HepG2 (cell line): ENCODE measurements at regions not wholly inside any gene's neighbourhood (a gene's known extent, or its start where the extent isn't known, plus 50 kb on each side); places are given as distances from the start of the nearest gene placed in this dataset.
"Not testable (repeated sequence)": the region's sequence is repeated elsewhere in the genome, so short reads cannot be mapped to it uniquely, and the experiment has no call there.

ENCODE experiments used
- ATAC-seq: fragments of 200-7000 bp; cut with Tn5 transposase; 3 replicates; pipeline ENCODE4 v1.9.1; 2020; ENCODE audit warnings: mild to moderate bottlenecking, moderate library complexity
- BruUV-seq: library from RNA; stranded (reverse); fragments of 400-500 nt; replicated peaks from 2 replicates; lab custom pipeline; 2021; lab: Mats Ljungman, UMichigan
- CTCF ChIA-PET: fragments of 300-600 bp; formaldehyde crosslinking; extraction: SDS; loops from one replicate; lab custom pipeline; 2021; ENCODE audit warnings: low total read pairs, inconsistent platforms, low intra/inter-chr PET ratio; lab: Yijun Ruan, JAX
- POLR2A ChIA-PET: fragments of 350-600 bp; sonication (Branson Sonifier 250); formaldehyde crosslinking; loops from one replicate; lab custom pipeline; 2020; ENCODE audit warnings: antibody characterized with exemption, inconsistent platforms; lab: Yijun Ruan, JAX
- DNase-seq: peaks from one replicate; pipeline ENCODE4 v3.0.0-alpha.2; 2015; ENCODE audit warnings: low spot score
- FAIRE-seq: peaks from 3 replicates; lab custom pipeline; 2011; peaks lifted over from hg19 to GRCh38; lab: Jason Lieb, UNC
- H2AFZ ChIP-seq: one replicate; pipeline ENCODE4 v1.6.1; 2011; ENCODE audit warnings: low read length, inconsistent platforms
- H3K27ac ChIP-seq: fragments of 300-600 bp; 3 replicates; pipeline ENCODE4 v1.8.0; 2011; ENCODE audit warnings: mixed run types, mild to moderate bottlenecking, mixed read lengths, low read length, inconsistent platforms; ENCODE audit not compliant: insufficient read depth; ENCODE audit errors: extremely low read length
- H3K27me3 ChIP-seq, 2 experiments: fragments of 200-600 bp in 1 of 2; 2 replicates in 1 of 2; 3 replicates in 1 of 2; pipeline versions ENCODE4 v1.6.0 to v1.8.0; 2011; ENCODE audit warnings: low read length in 2 of 2, mild to moderate bottlenecking in 2 of 2, moderate library complexity in 2 of 2, inconsistent platforms in 1 of 2; ENCODE audit not compliant: insufficient read depth in 2 of 2, control insufficient read depth in 1 of 2
- H3K36me3 ChIP-seq, 2 experiments: fragments of 200-600 bp in 1 of 2; replicated peaks in 1 of 2; 2 replicates in 1 of 2; 3 replicates in 1 of 2; pipeline versions ENCODE4 v1.5.1 to v1.8.0; 2011; ENCODE audit warnings: low read length in 2 of 2, inconsistent platforms in 1 of 2; ENCODE audit not compliant: insufficient read depth in 2 of 2, control insufficient read depth in 1 of 2
- H3K4me1 ChIP-seq: 2 replicates; pipeline ENCODE4 v1.5.1; 2012; ENCODE audit warnings: low read length, inconsistent platforms; ENCODE audit not compliant: insufficient read depth
- H3K4me2 ChIP-seq: 2 replicates; pipeline ENCODE4 v1.6.0; 2011; ENCODE audit warnings: low read depth, low read length, inconsistent platforms
- H3K4me3 ChIP-seq, 3 experiments: fragments of 200-600 bp in 1 of 3; sonication (generic), shearing (Covaris generic) in 1 of 3; replicated peaks in 1 of 3; 2 replicates each; pipeline ENCODE4 v1.5.1; 2011 to 2016; ENCODE audit warnings: low read length in 3 of 3, inconsistent platforms in 2 of 3, low read depth in 2 of 3, mild to moderate bottlenecking in 2 of 3, control low read depth in 1 of 3, mixed read lengths in 1 of 3; ENCODE audit not compliant: insufficient read depth in 1 of 3
- H3K79me2 ChIP-seq: one replicate; pipeline ENCODE4 v1.6.1; 2011; ENCODE audit warnings: low read length, inconsistent platforms; ENCODE audit not compliant: insufficient read depth
- H3K9ac ChIP-seq: 2 replicates; pipeline ENCODE4 v1.6.0; 2011; ENCODE audit warnings: mild to moderate bottlenecking, low read depth, low read length, inconsistent platforms; ENCODE audit not compliant: insufficient read depth
- H3K9me3 ChIP-seq: 2 replicates; pipeline ENCODE4 v1.5.1; 2012; ENCODE audit warnings: mild to moderate bottlenecking, low read length
- H4K20me1 ChIP-seq: 2 replicates; pipeline ENCODE4 v1.6.0; 2011; ENCODE audit warnings: inconsistent platforms, mild to moderate bottlenecking, low read length, moderate library complexity; ENCODE audit not compliant: insufficient read depth
- ARID5B ChIP-seq: IDR thresholded peaks from 2 replicates; pipeline ENCODE4 v1.4.0; 2020; ENCODE audit warnings: mild to moderate bottlenecking, missing genetic modification reagents
- ATF3 ChIP-seq: sonication (generic); formaldehyde crosslinking; IDR thresholded peaks from 2 replicates; pipeline ENCODE4 v1.4.0; 2020; ENCODE audit warnings: missing genetic modification reagents
- CEBPB ChIP-seq: IDR thresholded peaks from 2 replicates; pipeline ENCODE4 v1.6.1; 2011; ENCODE audit warnings: low read depth, low read length, improper control_type of control experiment, borderline replicate concordance
- CEBPG ChIP-seq: IDR thresholded peaks from 2 replicates; pipeline ENCODE4 v1.6.1; 2016
- ELF1 ChIP-seq: sonication (generic); formaldehyde crosslinking; IDR thresholded peaks from 2 replicates; pipeline ENCODE4 v1.4.0; 2020; ENCODE audit warnings: missing genetic modification reagents
- FOSL2 ChIP-seq: sonication (generic); formaldehyde crosslinking; IDR thresholded peaks from 2 replicates; pipeline ENCODE4 v1.4.0; 2020; ENCODE audit warnings: missing genetic modification reagents
- HNF4A ChIP-seq: sonication (generic); formaldehyde crosslinking; IDR thresholded peaks from 2 replicates; pipeline ENCODE4 v1.4.0; 2020; ENCODE audit warnings: missing genetic modification reagents
- PAXIP1 ChIP-seq: sonication (generic); formaldehyde crosslinking; conservative IDR thresholded peaks from 2 replicates; pipeline ENCODE4 v1.4.0; 2020; ENCODE audit warnings: mild to moderate bottlenecking, missing genetic modification reagents, moderate library complexity
- RXRB ChIP-seq: IDR thresholded peaks from 2 replicates; pipeline ENCODE4 v1.6.1; 2016; ENCODE audit warnings: borderline replicate concordance, missing genetic modification reagents, missing compliant biosample characterization
- SAP130 ChIP-seq: IDR thresholded peaks from 2 replicates; pipeline ENCODE4 v1.6.1; 2016; ENCODE audit warnings: low read depth
- ZNF644 ChIP-seq: IDR thresholded peaks from 2 replicates; pipeline ENCODE4 v1.6.1; 2016; ENCODE audit warnings: low read depth
- WGBS: methylation state at CpG from one replicate; pipeline ENCODE4 v1.1.6; 2017; ENCODE audit warnings: low lambda C conversion rate; 5-methylcytosine and 5-hydroxymethylcytosine counted together
- in situ Hi-C: cut with HindIII; loops from 2 replicates; pipeline ENCODE4 v1.10.0; 2017; ENCODE audit warnings: low pct_unique_long_range_greater_than_20kb; ENCODE audit not compliant: extremely low pct_ligation_motif_present
- intact Hi-C: fragments of 100-400 bp; cut with micrococcal nuclease; formaldehyde crosslinking; loops from one replicate; pipeline ENCODE4 v1.10.0; 2022; ENCODE audit not compliant: unreplicated experiment

- intact Hi-C loops = loop anchor here (10.0 kb wide), 1 partner anchor 135 kb away; no protein-coding TSS in a partner anchor
- H3K9me3 ChIP-seq, H3K27ac ChIP-seq, H3K4me1 ChIP-seq, H3K4me2 ChIP-seq, H4K20me1 ChIP-seq, H3K79me2 ChIP-seq, ATAC-seq, H3K36me3 ChIP-seq, in situ Hi-C loops, H3K4me3 ChIP-seq, H3K9ac ChIP-seq, DNase-seq, FAIRE-seq, POLR2A ChIA-PET, H2AFZ ChIP-seq, BruUV-seq, CTCF ChIA-PET, H3K27me3 ChIP-seq: not testable (repeated sequence)
- 42% methylated on average over 4 of the region's 4 CpGs for WGBS
These were observed 133.9 kb upstream of the CCZ1B start for GRCh38 chr7:6959942-6960341.

- H3K4me1 ChIP-seq, H4K20me1 ChIP-seq, H3K9ac ChIP-seq, H3K36me3 ChIP-seq, H3K27me3 ChIP-seq, CTCF ChIA-PET, H3K4me3 ChIP-seq, in situ Hi-C loops, FAIRE-seq, POLR2A ChIA-PET, H3K9me3 ChIP-seq, H3K79me2 ChIP-seq, H2AFZ ChIP-seq, ATAC-seq, BruUV-seq, H3K27ac ChIP-seq: not testable (repeated sequence)
- intact Hi-C loops = loop anchor here (10.0 kb wide), 1 partner anchor 132 kb away; no protein-coding TSS in a partner anchor
- DNase-seq = peak; percentile 13
- H3K4me2 ChIP-seq = peak overlapping the region; percentile 36
- 12% methylated on average over 7 of the region's 8 CpGs for WGBS
- TF ChIP-seq CEBPG (CRISPR knock-in tag) = peak; percentile 68
- 0 out of 2 replicates have a peak, but pooled peaks have one; percentile 13 for TF ChIP-seq SAP130 (CRISPR knock-in tag)
- 0 out of 2 replicates have a peak, but pooled peaks have one; percentile 28 for TF ChIP-seq RXRB (CRISPR knock-in tag)
- TF ChIP-seq HNF4A = peak; percentile 55
- peak; percentile 80 for TF ChIP-seq FOSL2 (CRISPR knock-in tag)
- peak; percentile 50; the same call in 1 of the 2 replicates for TF ChIP-seq ARID5B (CRISPR knock-in tag)
- peak; percentile 32; the same call in 1 of the 2 replicates for TF ChIP-seq CEBPB
- TF ChIP-seq ZNF644 (CRISPR knock-in tag) = 0 out of 2 replicates have a peak, but pooled peaks have one; percentile 19
- TF ChIP-seq ATF3 = 0 out of 2 replicates have a peak, but pooled peaks have one; percentile 20
- TF ChIP-seq PAXIP1 = peak; percentile 42; the same call in 1 of the 2 replicates
- TF ChIP-seq ELF1 (CRISPR knock-in tag) = 0 out of 2 replicates have a peak, but pooled peaks have one; percentile 16
These were observed 136.8 kb upstream of the CCZ1B start for GRCh38 chr7:6962871-6963270.
